H1 (cell line): ENCODE measurements at regions not wholly inside any gene's neighbourhood (a gene's known extent, or its start where the extent isn't known, plus 50 kb on each side); places are given as distances from the start of the nearest gene placed in this dataset.

Experiments used
- CTCF ChIP-seq, 3 experiments: IDR thresholded peaks; 1 replicate in 2 of 3; 2 replicates in 1 of 3; pipeline versions ENCODE4 v1.5.1 to v1.6.1; 2011; ENCODE audit warnings: low read length in 3 of 3, mild to moderate bottlenecking in 3 of 3, inconsistent platforms in 2 of 3, low read depth in 1 of 3, moderate library complexity in 1 of 3; ENCODE audit not compliant: insufficient read depth in 1 of 3; ENCODE audit errors: control extremely low read depth in 1 of 3
- EZH2 ChIP-seq: fragments of 200-600 bp; sonication (generic); IDR thresholded peaks from 2 replicates; pipeline ENCODE4 v1.7.1; 2012; ENCODE audit warnings: low read depth, mild to moderate bottlenecking, moderate library complexity, low read length, inconsistent platforms; ENCODE audit not compliant: severe bottlenecking
- JUND ChIP-seq: IDR thresholded peaks from 2 replicates; pipeline ENCODE4 v1.6.1; 2011; ENCODE audit warnings: mild to moderate bottlenecking, improper control_type of control experiment, low read length
- POLR2A ChIP-seq, 2 experiments: IDR thresholded peaks; 1 replicate in 1 of 2; 2 replicates in 1 of 2; pipeline ENCODE4 v1.6.1; 2011; ENCODE audit warnings: low read depth in 2 of 2, low read length in 2 of 2, mild to moderate bottlenecking in 2 of 2; ENCODE audit errors: control extremely low read depth in 1 of 2
- RAD21 ChIP-seq, 2 experiments: IDR thresholded peaks in 1 of 2; conservative IDR thresholded peaks in 1 of 2; 2 replicates each; pipeline ENCODE4 v1.6.1; 2011; ENCODE audit warnings: low read depth in 2 of 2, low read length in 2 of 2, improper control_type of control experiment in 1 of 2, inconsistent platforms in 1 of 2, mild to moderate bottlenecking in 1 of 2, moderate library complexity in 1 of 2

GRCh38 chr5:120092649-120093048, 371.5 kb upstream of the PRR16 start:
- TF ChIP-seq RAD21 (IDR thresholded peaks at IDR 0.05 in 1 of 2, conservative IDR thresholded peaks at IDR 0.05 in 1 of 2; ENCODE audit: low read depth in 2 of 2, low read length in 2 of 2) = no peak
- TF ChIP-seq POLR2A (IDR thresholded peaks at IDR 0.05; ENCODE audit: control extremely low read depth in 1 of 2, low read depth in 2 of 2, low read length in 2 of 2) = no peak
- TF ChIP-seq CTCF (IDR thresholded peaks at IDR 0.05; ENCODE audit: control extremely low read depth in 1 of 3, insufficient read depth in 1 of 3, low read depth in 1 of 3, low read length in 3 of 3) = no peak
- no peak for TF ChIP-seq EZH2
- TF ChIP-seq JUND = no peak
